Trophoblast cell (in vitro differentiated cells and primary cell): ENCODE measurements at regions not wholly inside any gene's neighbourhood (a gene's known extent, or its start where the extent isn't known, plus 50 kb on each side); places are given as distances from the start of the nearest gene placed in this dataset.

Experiments
- DNase-seq, 2 donors: peaks; one replicate each; pipeline ENCODE4 v3.0.0-alpha.2; 2016
- H2AFZ ChIP-seq: 2 replicates; pipeline ENCODE4 v1.6.1; 2013; ENCODE audit warnings: low read length, moderate library complexity, mild to moderate bottlenecking; ENCODE audit not compliant: insufficient read depth, poor library complexity
- H2AK5ac ChIP-seq: 2 replicates; pipeline ENCODE4 v1.6.1; 2013; ENCODE audit warnings: mild to moderate bottlenecking, low read length
- H2BK120ac ChIP-seq: 2 replicates; pipeline ENCODE4 v1.6.1; 2013; ENCODE audit warnings: low read length, mild to moderate bottlenecking, moderate library complexity; ENCODE audit not compliant: insufficient read depth, poor library complexity
- H2BK12ac ChIP-seq: 2 replicates; pipeline ENCODE4 v1.6.1; 2013; ENCODE audit warnings: mild to moderate bottlenecking, low read length, moderate library complexity
- H2BK5ac ChIP-seq: 2 replicates; pipeline ENCODE4 v1.6.1; 2013; ENCODE audit warnings: low read length, low read depth, moderate library complexity, mild to moderate bottlenecking; ENCODE audit not compliant: poor library complexity
- H3K14ac ChIP-seq: 2 replicates; pipeline ENCODE4 v1.6.1; 2013; ENCODE audit warnings: mild to moderate bottlenecking, low read length
- H3K18ac ChIP-seq: 2 replicates; pipeline ENCODE4 v1.6.1; 2013; ENCODE audit warnings: mild to moderate bottlenecking, low read length
- H3K23ac ChIP-seq: 2 replicates; pipeline ENCODE4 v1.6.1; 2013; ENCODE audit warnings: low read length
- H3K27ac ChIP-seq: 2 replicates; pipeline ENCODE4 v1.5.1; 2013; ENCODE audit warnings: low read depth, mild to moderate bottlenecking, inconsistent platforms, low read length, moderate library complexity
- H3K27me3 ChIP-seq: 2 replicates; pipeline ENCODE4 v1.6.1; 2013; ENCODE audit warnings: inconsistent platforms, mild to moderate bottlenecking, low read length, moderate library complexity; ENCODE audit not compliant: insufficient read depth
- H3K36me3 ChIP-seq, 2 experiments: 1 replicate in 1 of 2; 2 replicates in 1 of 2; pipeline ENCODE4 v1.6.1; 2013; ENCODE audit warnings: low read length in 2 of 2, mild to moderate bottlenecking in 2 of 2, moderate library complexity in 1 of 2; ENCODE audit not compliant: insufficient read depth in 2 of 2, control insufficient read depth in 1 of 2
- H3K4ac ChIP-seq: 2 replicates; pipeline ENCODE4 v1.6.1; 2013; ENCODE audit warnings: low read depth, mild to moderate bottlenecking, low read length, moderate library complexity
- H3K4me1 ChIP-seq, 2 experiments: 1 replicate in 1 of 2; 2 replicates in 1 of 2; pipeline ENCODE4 v1.6.1; 2013; ENCODE audit warnings: low read length in 2 of 2, mild to moderate bottlenecking in 2 of 2, moderate library complexity in 1 of 2; ENCODE audit not compliant: insufficient read depth in 2 of 2, control insufficient read depth in 1 of 2
- H3K4me2 ChIP-seq: 2 replicates; pipeline ENCODE4 v1.6.1; 2013; ENCODE audit warnings: inconsistent platforms, mild to moderate bottlenecking, low read length, moderate library complexity
- H3K4me3 ChIP-seq: 2 replicates; pipeline ENCODE4 v1.5.1; 2013; ENCODE audit warnings: mild to moderate bottlenecking, low read depth, low read length, inconsistent platforms
- H3K79me1 ChIP-seq: one replicate; pipeline ENCODE4 v1.6.1; 2013; ENCODE audit warnings: low read length
- H3K79me2 ChIP-seq: 2 replicates; pipeline ENCODE4 v1.6.1; 2013; ENCODE audit warnings: low read length, mild to moderate bottlenecking; ENCODE audit not compliant: control insufficient read depth, insufficient read depth, poor library complexity
- H3K9ac ChIP-seq: 2 replicates; pipeline ENCODE4 v1.6.1; 2013; ENCODE audit warnings: mild to moderate bottlenecking, low read length
- H3K9me3 ChIP-seq: 2 replicates; pipeline ENCODE4 v1.6.1; 2013; ENCODE audit warnings: low read depth, mild to moderate bottlenecking, control low read depth, inconsistent platforms, low read length; ENCODE audit not compliant: insufficient read depth
- H4K12ac ChIP-seq: 2 replicates; pipeline ENCODE4 v1.6.1; 2013; ENCODE audit warnings: low read depth, mild to moderate bottlenecking, low read length, moderate library complexity
- H4K8ac ChIP-seq: 2 replicates; pipeline ENCODE4 v1.6.1; 2013; ENCODE audit warnings: low read depth, mild to moderate bottlenecking, low read length, moderate library complexity
- H4K91ac ChIP-seq: one replicate; pipeline ENCODE4 v1.6.1; 2013; ENCODE audit warnings: low read depth, mild to moderate bottlenecking, low read length, moderate library complexity
- WGBS: extraction: QIAGEN DNeasy Blood & Tissue Kit; methylation state at CpG from one replicate; pipeline ENCODE4 v1.1.7; 2013; ENCODE audit warnings: missing lambda C conversion rate; ENCODE audit not compliant: insufficient read length, insufficient coverage; ENCODE audit errors: extremely low coverage; 5-methylcytosine and 5-hydroxymethylcytosine counted together

DNA sequence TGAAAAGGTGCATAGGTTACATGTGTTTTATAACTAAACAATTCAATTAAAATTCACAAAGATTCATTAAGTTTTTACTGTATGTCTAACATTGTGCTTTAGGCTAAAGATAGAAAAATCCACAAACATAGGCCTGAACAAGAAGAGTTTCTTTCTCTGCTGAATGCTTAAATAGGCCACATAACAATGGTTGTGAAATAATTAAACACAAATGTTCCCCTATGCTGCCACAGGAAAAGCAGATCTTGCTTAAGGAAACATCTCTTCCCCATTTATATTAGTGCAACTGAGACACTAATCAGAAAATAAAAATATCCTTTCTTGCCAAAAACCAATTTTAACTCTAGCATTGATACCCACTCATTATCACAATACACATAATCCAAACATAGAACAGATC, 725.4 kb upstream of the DPPA4 start:
- DNase-seq, result no peak
- no peak overlapping the region for H3K23ac ChIP-seq
- no peaks in the 10 kb centered on the region for H3K9me3 ChIP-seq
- H2BK12ac ChIP-seq, result no peak overlapping the region
- H3K79me2 ChIP-seq, result no peaks in the 10 kb centered on the region
- no peak overlapping the region for H3K27ac ChIP-seq
- H3K4me1 ChIP-seq, result no peaks in the 10 kb centered on the region
- H2AK5ac ChIP-seq, result no peak overlapping the region
- no peak overlapping the region for H2AFZ ChIP-seq
- no peak overlapping the region for H4K12ac ChIP-seq
- H3K9ac ChIP-seq, result no peak overlapping the region
- H2BK120ac ChIP-seq, result no peak overlapping the region
- no peaks in the 10 kb centered on the region for H3K27me3 ChIP-seq
- no peak overlapping the region for H3K18ac ChIP-seq
- H4K8ac ChIP-seq, result no peak overlapping the region
- H3K36me3 ChIP-seq, result no peaks in the 10 kb centered on the region
- H3K4me2 ChIP-seq, result no peak overlapping the region
- no peaks in the 10 kb centered on the region for H3K79me1 ChIP-seq
- no peak overlapping the region for H3K14ac ChIP-seq
- H4K91ac ChIP-seq, result no peak overlapping the region
- H3K4me3 ChIP-seq, result no peak overlapping the region
- H3K4ac ChIP-seq, result no peak overlapping the region
- H2BK5ac ChIP-seq, result no peak overlapping the region

- Histone ChIP-seq H2BK120ac (no peak overlapping the region), H3K27ac (no peak overlapping the region), H3K4ac (no peak overlapping the region), H3K9ac (no peak overlapping the region), H2AFZ (no peak overlapping the region), H4K8ac (no peak overlapping the region), H2AK5ac (no peak overlapping the region), H2BK12ac (no peak overlapping the region), H3K4me3 (no peak overlapping the region), H2BK5ac (no peak overlapping the region), H3K18ac (no peak overlapping the region), H3K4me1 (no peaks in the 10 kb centered on the region), H3K27me3 (no peaks in the 10 kb centered on the region), H3K79me2 (no peaks in the 10 kb centered on the region), H3K79me1 (no peaks in the 10 kb centered on the region), H3K4me2 (no peak overlapping the region), H3K36me3 (no peaks in the 10 kb centered on the region), H4K12ac (no peak overlapping the region), H3K23ac (no peak overlapping the region), H4K91ac (no peak overlapping the region), H3K14ac (no peak overlapping the region), H3K9me3 (no peaks in the 10 kb centered on the region)
- no CpG with 5 or more reads among the region's 1 CpG for WGBS
- DNase-seq, result no peak
Measured at GRCh38 chr3:110063178-110063577, 725.8 kb upstream of the DPPA4 start.

DNA sequence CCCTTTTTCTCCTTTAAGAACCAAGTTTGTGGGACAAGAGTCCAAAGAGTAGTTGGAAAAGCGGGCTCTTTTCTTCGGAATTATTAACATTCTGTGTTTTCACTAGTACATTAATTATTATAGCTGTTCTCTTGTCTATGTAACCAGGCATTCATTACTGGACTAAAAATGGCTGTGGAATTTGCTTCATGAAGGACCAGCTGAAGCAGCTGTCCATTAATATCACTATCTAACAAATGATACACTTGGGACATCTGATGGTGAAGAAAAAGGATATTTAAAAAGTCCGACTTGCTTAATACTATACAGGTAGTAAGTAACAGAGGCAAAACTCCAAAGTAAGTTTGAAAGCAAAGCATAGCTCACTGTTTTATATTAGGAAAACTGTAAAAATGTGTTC, 728.9 kb upstream of the DPPA4 start:
- H3K4me2 ChIP-seq, result no peak overlapping the region
- no peaks in the 10 kb centered on the region for H3K27me3 ChIP-seq
- no peak overlapping the region for H3K9ac ChIP-seq
- no peak overlapping the region for H2AFZ ChIP-seq
- no peaks in the 10 kb centered on the region for H3K36me3 ChIP-seq
- no peak overlapping the region for H3K4me3 ChIP-seq
- H4K91ac ChIP-seq, result no peak overlapping the region
- H3K4ac ChIP-seq, result no peak overlapping the region
- no peak overlapping the region for H4K8ac ChIP-seq
- H3K14ac ChIP-seq, result no peak overlapping the region
- no peaks in the 10 kb centered on the region for H3K4me1 ChIP-seq
- H3K27ac ChIP-seq, result no peak overlapping the region
- no peaks in the 10 kb centered on the region for H3K79me1 ChIP-seq
- no peak overlapping the region for H3K18ac ChIP-seq
- H3K9me3 ChIP-seq, result no peaks in the 10 kb centered on the region
- no peaks in the 10 kb centered on the region for H3K79me2 ChIP-seq
- no peak overlapping the region for H2BK12ac ChIP-seq
- no peak overlapping the region for H2AK5ac ChIP-seq
- no peak overlapping the region for H3K23ac ChIP-seq
- DNase-seq, result no peak
- no peak overlapping the region for H4K12ac ChIP-seq
- H2BK120ac ChIP-seq, result no peak overlapping the region
- WGBS, result no CpG with 5 or more reads among the region's 3 CpGs
- no peak overlapping the region for H2BK5ac ChIP-seq

DNA sequence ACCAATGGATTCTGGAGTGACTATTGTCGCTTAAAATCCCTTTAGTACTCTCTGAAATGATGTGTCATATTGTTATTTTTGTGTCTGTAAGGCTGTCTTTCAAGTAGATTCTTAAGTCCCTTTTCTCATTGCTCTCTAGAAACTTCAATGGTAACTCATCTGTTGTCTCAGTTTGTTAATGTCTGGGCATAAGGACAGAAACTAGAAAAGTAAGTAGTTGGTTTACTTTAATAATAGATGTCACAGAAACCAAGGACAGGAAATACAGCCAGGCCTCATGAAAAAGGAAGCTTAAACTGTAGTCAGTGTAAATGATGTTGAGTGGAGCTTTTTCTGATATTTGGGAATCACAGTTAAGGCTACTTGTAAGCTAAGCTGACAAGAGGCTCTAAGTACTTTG, 730.2 kb upstream of the DPPA4 start:
- Histone ChIP-seq H3K4ac (no peak overlapping the region), H3K18ac (no peak overlapping the region), H3K14ac (no peak overlapping the region), H3K36me3 (no peaks in the 10 kb centered on the region), H2BK120ac (no peak overlapping the region), H3K27me3 (no peaks in the 10 kb centered on the region), H3K79me2 (no peaks in the 10 kb centered on the region), H4K91ac (no peak overlapping the region), H2BK5ac (no peak overlapping the region), H2AFZ (no peak overlapping the region), H3K4me3 (no peak overlapping the region), H2BK12ac (no peak overlapping the region), H3K9ac (no peak overlapping the region), H3K79me1 (no peaks in the 10 kb centered on the region), H3K4me1 (no peaks in the 10 kb centered on the region), H2AK5ac (no peak overlapping the region), H3K23ac (no peak overlapping the region), H4K8ac (no peak overlapping the region), H3K4me2 (no peak overlapping the region), H3K9me3 (peaks cover 5% of the 10 kb centered on the region), H4K12ac (no peak overlapping the region), H3K27ac (no peak overlapping the region)
- no peak for DNase-seq
- no CpG with 5 or more reads among the region's 1 CpG for WGBS

- H3K9ac ChIP-seq, result no peak overlapping the region
- no peaks in the 10 kb centered on the region for H3K79me2 ChIP-seq
- H2AFZ ChIP-seq, result no peak overlapping the region
- no peak overlapping the region for H2AK5ac ChIP-seq
- no peaks in the 10 kb centered on the region for H3K27me3 ChIP-seq
- no peaks in the 10 kb centered on the region for H3K4me1 ChIP-seq
- H2BK5ac ChIP-seq, result no peak overlapping the region
- no peak overlapping the region for H3K27ac ChIP-seq
- no peak overlapping the region for H4K91ac ChIP-seq
- no peak overlapping the region for H3K14ac ChIP-seq
- H3K18ac ChIP-seq, result no peak overlapping the region
- no peak overlapping the region for H3K4ac ChIP-seq
- no peak overlapping the region for H2BK12ac ChIP-seq
- no peak for DNase-seq
- H3K4me2 ChIP-seq, result no peak overlapping the region
- no peaks in the 10 kb centered on the region for H3K36me3 ChIP-seq
- H2BK120ac ChIP-seq, result no peak overlapping the region
- H3K4me3 ChIP-seq, result no peak overlapping the region
- H3K9me3 ChIP-seq, result peaks cover 6% of the 10 kb centered on the region
- H4K12ac ChIP-seq, result no peak overlapping the region
- WGBS, result no CpG with 5 or more reads among the region's 2 CpGs
- H3K79me1 ChIP-seq, result no peaks in the 10 kb centered on the region
- no peak overlapping the region for H3K23ac ChIP-seq
- no peak overlapping the region for H4K8ac ChIP-seq
Measured at GRCh38 chr3:110069761-110070160, 732.4 kb upstream of the DPPA4 start.
